Activated CD8-positive, alpha-beta T cell treated with anti-CD3 and anti-CD28 coated beads for 36 hours (primary cell): ENCODE measurements at regions not wholly inside any gene's neighbourhood (a gene's known extent, or its start where the extent isn't known, plus 50 kb on each side); places are given as distances from the start of the nearest gene placed in this dataset.
"Not testable (repeated sequence)": the region's sequence is repeated elsewhere in the genome, so short reads cannot be mapped to it uniquely, and the experiment has no call there.

ENCODE experiments used
- ATAC-seq: fragments of 200-7000 bp; cut with Tn5 transposase; one replicate; pipeline ENCODE4 v1.10.0; 2021; ENCODE audit warnings: mild to moderate bottlenecking, moderate library complexity
- CTCF ChIA-PET: fragments of 350-600 bp; sonication (Branson Sonifier 250); formaldehyde crosslinking; loops from one replicate; lab custom pipeline; 2021; ENCODE audit warnings: antibody characterized with exemption; lab: Charles Lee
- POLR2A ChIA-PET: fragments of 350-600 bp; sonication (Branson Sonifier 250); formaldehyde crosslinking; loops from one replicate; lab custom pipeline; 2021; ENCODE audit warnings: antibody characterized with exemption; lab: Charles Lee
- DNase-seq: peaks from one replicate; pipeline ENCODE4 v3.0.0-alpha.2; 2020
- H3K27ac Mint-ChIP-seq: one replicate; pipeline ENCODE4 v1.8.0; 2021; ENCODE audit warnings: mild to moderate bottlenecking, mixed read lengths
- H3K27me3 Mint-ChIP-seq: one replicate; pipeline ENCODE4 v1.8.0; 2021; ENCODE audit warnings: mixed read lengths
- H3K36me3 Mint-ChIP-seq: one replicate; pipeline ENCODE4 v1.8.0; 2021; ENCODE audit warnings: low read depth, mixed read lengths
- H3K4me1 Mint-ChIP-seq: one replicate; pipeline ENCODE4 v1.8.0; 2021; ENCODE audit warnings: low read depth, mixed read lengths
- H3K4me3 Mint-ChIP-seq: one replicate; pipeline ENCODE4 v1.8.0; 2021; ENCODE audit warnings: mild to moderate bottlenecking, moderate library complexity, mixed read lengths
- H3K9me3 Mint-ChIP-seq: one replicate; pipeline ENCODE4 v1.8.0; 2021; ENCODE audit warnings: mixed read lengths
- intact Hi-C: fragments of 100-400 bp; cut with micrococcal nuclease; formaldehyde crosslinking; loops from one replicate; pipeline ENCODE4 v1.10.0; 2022
- TF ChIP-seq, protein P1 (sequence below): fragments of 200-600 bp; IDR thresholded peaks from one replicate; pipeline ENCODE4 v1.8.0; 2022; ENCODE audit warnings: antibody characterized with exemption, mild to moderate bottlenecking

DNA sequence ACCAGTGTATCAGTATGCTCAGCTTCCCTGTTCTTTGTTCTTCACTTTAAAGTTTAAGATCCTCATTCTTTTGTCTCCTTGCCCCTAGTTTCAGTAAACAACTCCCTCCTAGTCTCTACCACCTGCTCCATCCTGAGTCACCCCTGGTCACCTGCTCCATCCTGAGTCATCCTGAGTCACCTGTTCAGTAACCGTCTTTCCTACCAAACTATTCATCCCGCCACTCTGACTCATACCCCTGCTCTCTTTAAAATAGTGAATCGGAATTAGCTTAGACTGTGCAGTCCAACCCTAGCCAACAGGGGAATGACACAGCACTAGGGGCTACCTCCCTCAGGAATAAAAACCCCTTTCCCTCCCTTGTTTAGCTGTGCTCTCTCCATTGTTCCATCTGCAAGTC lies 888.1 kb upstream of the MDGA2 start:
- H3K36me3 Mint-ChIP-seq, result no peaks in the 10 kb centered on the region
- intact Hi-C loops, result no loop called here
- ChIA-PET POLR2A (no interaction called here), CTCF (no interaction called here)
- H3K9me3 Mint-ChIP-seq, result peaks cover 11% of the 10 kb centered on the region
- TF ChIP-seq, protein P1, sequence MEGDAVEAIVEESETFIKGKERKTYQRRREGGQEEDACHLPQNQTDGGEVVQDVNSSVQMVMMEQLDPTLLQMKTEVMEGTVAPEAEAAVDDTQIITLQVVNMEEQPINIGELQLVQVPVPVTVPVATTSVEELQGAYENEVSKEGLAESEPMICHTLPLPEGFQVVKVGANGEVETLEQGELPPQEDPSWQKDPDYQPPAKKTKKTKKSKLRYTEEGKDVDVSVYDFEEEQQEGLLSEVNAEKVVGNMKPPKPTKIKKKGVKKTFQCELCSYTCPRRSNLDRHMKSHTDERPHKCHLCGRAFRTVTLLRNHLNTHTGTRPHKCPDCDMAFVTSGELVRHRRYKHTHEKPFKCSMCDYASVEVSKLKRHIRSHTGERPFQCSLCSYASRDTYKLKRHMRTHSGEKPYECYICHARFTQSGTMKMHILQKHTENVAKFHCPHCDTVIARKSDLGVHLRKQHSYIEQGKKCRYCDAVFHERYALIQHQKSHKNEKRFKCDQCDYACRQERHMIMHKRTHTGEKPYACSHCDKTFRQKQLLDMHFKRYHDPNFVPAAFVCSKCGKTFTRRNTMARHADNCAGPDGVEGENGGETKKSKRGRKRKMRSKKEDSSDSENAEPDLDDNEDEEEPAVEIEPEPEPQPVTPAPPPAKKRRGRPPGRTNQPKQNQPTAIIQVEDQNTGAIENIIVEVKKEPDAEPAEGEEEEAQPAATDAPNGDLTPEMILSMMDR, result no peak
- no peaks in the 10 kb centered on the region for H3K4me1 Mint-ChIP-seq
- no peak overlapping the region for H3K4me3 Mint-ChIP-seq
- H3K27me3 Mint-ChIP-seq, result no peaks in the 10 kb centered on the region
- no peak for DNase-seq
- no peak for ATAC-seq
- no peak overlapping the region for H3K27ac Mint-ChIP-seq

DNA sequence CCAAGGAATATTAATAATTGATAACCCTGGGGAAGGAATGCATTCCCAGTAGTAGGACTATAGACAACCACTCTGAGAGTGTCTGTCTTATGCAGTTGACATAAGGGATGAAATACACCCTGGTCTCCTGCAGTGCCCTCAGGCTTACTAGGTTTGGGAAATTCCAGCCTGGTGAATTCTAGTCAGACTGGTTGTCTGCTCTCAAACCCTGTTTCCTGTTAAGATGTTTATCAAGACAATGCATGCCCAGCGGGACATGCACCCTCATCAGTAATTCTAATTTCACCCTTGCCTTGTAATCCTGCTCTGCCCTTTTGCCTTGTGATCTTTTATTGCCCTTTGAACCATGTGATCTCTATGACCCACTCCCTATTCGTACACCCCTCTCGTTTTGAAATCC lies 886.0 kb upstream of the MDGA2 start:
- H3K27ac Mint-ChIP-seq, ATAC-seq, H3K27me3 Mint-ChIP-seq, intact Hi-C loops, CTCF ChIA-PET, H3K36me3 Mint-ChIP-seq, DNase-seq, H3K4me3 Mint-ChIP-seq, H3K4me1 Mint-ChIP-seq, POLR2A ChIA-PET: not testable (repeated sequence)
- H3K9me3 Mint-ChIP-seq, result peaks cover 11% of the 10 kb centered on the region

DNA sequence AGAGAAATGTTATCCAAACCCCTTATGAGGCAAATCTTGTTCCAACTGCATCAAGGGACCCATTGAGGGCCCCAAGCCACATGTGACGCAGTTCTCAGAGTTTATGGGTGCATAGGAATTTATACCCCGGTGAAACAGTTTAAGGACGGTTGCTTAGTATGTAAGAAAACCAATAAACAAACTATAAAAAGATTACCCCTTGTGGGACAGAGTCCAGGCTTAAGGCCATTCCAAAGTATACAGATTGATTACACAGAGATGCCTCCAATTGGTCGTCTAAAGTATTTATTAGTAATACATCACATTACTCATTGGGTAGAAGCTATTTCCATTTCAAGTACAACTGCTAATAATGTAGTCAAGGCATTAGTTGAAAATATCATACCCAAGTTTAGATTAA lies 885.0 kb upstream of the MDGA2 start:
- ATAC-seq, result no peak
- Mint-ChIP-seq H3K4me3 (no peak overlapping the region), H3K9me3 (peaks cover 11% of the 10 kb centered on the region), H3K27me3 (no peaks in the 10 kb centered on the region), H3K4me1 (no peaks in the 10 kb centered on the region), H3K27ac (no peak overlapping the region), H3K36me3 (no peaks in the 10 kb centered on the region)
- no peak for DNase-seq
- intact Hi-C loops, result no loop called here
- POLR2A ChIA-PET, result no interaction called here
- CTCF ChIA-PET, result no interaction called here
- TF ChIP-seq, protein P1, result no peak

DNA sequence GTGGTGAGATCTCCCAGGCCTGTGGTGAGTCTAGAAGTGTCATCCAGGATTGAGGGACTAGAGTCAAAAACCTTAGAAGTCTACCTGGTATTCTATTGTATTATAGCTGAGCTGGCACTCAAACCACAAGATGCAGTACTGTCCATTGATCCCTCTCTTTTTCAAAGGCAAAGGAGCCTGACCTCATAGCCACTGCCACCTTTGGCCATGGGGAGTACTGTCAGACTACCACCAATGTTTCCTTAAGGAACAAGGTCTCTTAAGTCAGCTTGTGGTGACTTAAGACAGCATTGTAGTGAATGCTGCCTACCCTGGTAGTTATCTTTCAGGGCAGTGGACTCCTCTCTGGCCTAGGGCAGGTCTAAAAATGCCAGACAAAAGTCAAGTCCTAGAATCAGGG lies 878.0 kb upstream of the MDGA2 start:
- Mint-ChIP-seq H3K4me1 (no peaks in the 10 kb centered on the region), H3K27ac (no peak overlapping the region), H3K27me3 (no peaks in the 10 kb centered on the region), H3K4me3 (no peak overlapping the region), H3K9me3 (peaks cover 1% of the 10 kb centered on the region), H3K36me3 (no peaks in the 10 kb centered on the region)
- ChIA-PET POLR2A (no interaction called here), CTCF (no interaction called here)
- no peak for ATAC-seq
- TF ChIP-seq, protein P1, result no peak
- DNase-seq, result no peak
- intact Hi-C loops, result no loop called here

DNA sequence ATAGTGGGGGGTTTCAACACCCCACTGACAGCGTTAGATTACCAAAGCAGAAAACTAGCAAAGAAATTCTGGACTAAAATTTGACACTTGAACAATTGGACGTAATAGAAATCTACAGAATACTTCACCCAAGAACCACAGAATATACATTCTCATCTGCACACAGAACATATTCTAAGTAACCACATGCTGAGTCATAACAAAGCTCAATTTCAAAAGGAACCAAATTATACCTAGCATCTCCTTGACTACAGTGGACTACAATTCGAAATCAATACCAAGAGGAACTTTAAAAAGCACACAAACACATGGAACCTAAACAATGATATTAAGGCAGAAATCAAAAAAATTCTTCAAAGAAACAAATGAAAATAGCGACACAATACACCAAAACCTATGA lies 871.6 kb upstream of the MDGA2 start:
- ATAC-seq (no peak), DNase-seq (no peak)
- Mint-ChIP-seq H3K27ac (no peak overlapping the region), H3K27me3 (no peaks in the 10 kb centered on the region), H3K4me1 (no peaks in the 10 kb centered on the region), H3K4me3 (no peak overlapping the region), H3K9me3 (peaks cover 9% of the 10 kb centered on the region), H3K36me3 (no peaks in the 10 kb centered on the region)
- TF ChIP-seq, protein P1, result no peak
- intact Hi-C loops, result no loop called here
- ChIA-PET CTCF (interaction anchor here (0.6 kb wide), 1 partner anchor 923 kb away, joined by 3 read pairs; no protein-coding TSS in a partner anchor), POLR2A (no interaction called here)

DNA sequence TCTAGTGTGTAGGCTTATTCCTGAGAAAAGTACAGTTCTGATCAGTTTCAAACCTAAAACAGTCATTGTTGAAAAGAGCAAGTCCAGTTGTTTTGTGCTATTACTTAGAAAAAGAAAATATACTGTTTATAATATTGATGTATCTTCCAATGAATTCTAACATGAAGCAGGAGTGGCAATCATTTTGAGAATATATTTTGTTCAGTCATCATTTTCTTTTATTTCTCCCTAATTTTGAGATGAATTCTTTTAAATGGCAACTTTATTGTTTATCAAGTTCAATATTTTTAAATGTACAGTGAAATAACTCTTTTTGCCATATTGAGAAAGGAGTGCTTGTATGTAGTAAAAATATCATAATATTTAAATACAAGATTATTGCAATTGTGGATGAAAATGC lies 862.2 kb upstream of the MDGA2 start:
- ChIA-PET POLR2A (no interaction called here), CTCF (no interaction called here)
- no peaks in the 10 kb centered on the region for H3K4me1 Mint-ChIP-seq
- no peaks in the 10 kb centered on the region for H3K27me3 Mint-ChIP-seq
- TF ChIP-seq, protein P1, result no peak
- DNase-seq (no peak), ATAC-seq (no peak)
- no peak overlapping the region for H3K4me3 Mint-ChIP-seq
- intact Hi-C loops, result no loop called here
- H3K27ac Mint-ChIP-seq, result no peak overlapping the region
- no peaks in the 10 kb centered on the region for H3K36me3 Mint-ChIP-seq
- no peaks in the 10 kb centered on the region for H3K9me3 Mint-ChIP-seq
